ENCODE measurements at regions not wholly inside any gene's neighbourhood (a gene's known extent, or its start where the extent isn't known, plus 50 kb on each side); places are given as distances from the start of the nearest gene placed in this dataset.
"Not testable (repeated sequence)": the region's sequence is repeated elsewhere in the genome, so short reads cannot be mapped to it uniquely, and the experiment has no call there.

DNA sequence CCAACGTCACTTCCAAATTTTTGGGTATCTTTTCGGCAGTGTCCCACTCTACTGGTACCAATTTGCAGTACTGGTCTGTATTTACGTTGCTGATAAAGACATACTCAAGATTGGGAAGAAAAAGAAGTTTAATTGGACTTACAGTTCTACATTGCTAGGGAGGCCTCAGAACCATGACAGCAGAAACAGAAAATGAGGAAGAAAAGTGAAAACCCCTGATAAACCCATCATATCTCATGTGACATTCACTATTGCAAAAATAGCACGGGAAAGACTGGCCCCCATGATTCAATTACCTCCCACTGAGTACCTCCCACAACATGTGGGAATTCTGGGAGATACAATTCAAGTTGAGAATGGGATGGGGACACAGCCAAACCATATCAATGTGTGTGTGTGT lies 364.0 kb upstream of the KCND2 start (continued):
- TF ChIP-seq JUNB (IDR thresholded peaks at IDR 0.05; ENCODE audit: unreplicated experiment) (no peak), EZH2 (IDR thresholded peaks at IDR 0.05; ENCODE audit: low read depth, unreplicated experiment) (no peak), EZH2phosphoT487 (IDR thresholded peaks at IDR 0.05; ENCODE audit: unreplicated experiment) (no peak), POLR2AphosphoS5 (IDR thresholded peaks at IDR 0.05; ENCODE audit: low read depth) (no peak), CREB1 (CRISPR knock-in tag; IDR thresholded peaks at IDR 0.05; ENCODE audit: low read depth) (no peak)
- TF ChIP-seq, protein P1, sequence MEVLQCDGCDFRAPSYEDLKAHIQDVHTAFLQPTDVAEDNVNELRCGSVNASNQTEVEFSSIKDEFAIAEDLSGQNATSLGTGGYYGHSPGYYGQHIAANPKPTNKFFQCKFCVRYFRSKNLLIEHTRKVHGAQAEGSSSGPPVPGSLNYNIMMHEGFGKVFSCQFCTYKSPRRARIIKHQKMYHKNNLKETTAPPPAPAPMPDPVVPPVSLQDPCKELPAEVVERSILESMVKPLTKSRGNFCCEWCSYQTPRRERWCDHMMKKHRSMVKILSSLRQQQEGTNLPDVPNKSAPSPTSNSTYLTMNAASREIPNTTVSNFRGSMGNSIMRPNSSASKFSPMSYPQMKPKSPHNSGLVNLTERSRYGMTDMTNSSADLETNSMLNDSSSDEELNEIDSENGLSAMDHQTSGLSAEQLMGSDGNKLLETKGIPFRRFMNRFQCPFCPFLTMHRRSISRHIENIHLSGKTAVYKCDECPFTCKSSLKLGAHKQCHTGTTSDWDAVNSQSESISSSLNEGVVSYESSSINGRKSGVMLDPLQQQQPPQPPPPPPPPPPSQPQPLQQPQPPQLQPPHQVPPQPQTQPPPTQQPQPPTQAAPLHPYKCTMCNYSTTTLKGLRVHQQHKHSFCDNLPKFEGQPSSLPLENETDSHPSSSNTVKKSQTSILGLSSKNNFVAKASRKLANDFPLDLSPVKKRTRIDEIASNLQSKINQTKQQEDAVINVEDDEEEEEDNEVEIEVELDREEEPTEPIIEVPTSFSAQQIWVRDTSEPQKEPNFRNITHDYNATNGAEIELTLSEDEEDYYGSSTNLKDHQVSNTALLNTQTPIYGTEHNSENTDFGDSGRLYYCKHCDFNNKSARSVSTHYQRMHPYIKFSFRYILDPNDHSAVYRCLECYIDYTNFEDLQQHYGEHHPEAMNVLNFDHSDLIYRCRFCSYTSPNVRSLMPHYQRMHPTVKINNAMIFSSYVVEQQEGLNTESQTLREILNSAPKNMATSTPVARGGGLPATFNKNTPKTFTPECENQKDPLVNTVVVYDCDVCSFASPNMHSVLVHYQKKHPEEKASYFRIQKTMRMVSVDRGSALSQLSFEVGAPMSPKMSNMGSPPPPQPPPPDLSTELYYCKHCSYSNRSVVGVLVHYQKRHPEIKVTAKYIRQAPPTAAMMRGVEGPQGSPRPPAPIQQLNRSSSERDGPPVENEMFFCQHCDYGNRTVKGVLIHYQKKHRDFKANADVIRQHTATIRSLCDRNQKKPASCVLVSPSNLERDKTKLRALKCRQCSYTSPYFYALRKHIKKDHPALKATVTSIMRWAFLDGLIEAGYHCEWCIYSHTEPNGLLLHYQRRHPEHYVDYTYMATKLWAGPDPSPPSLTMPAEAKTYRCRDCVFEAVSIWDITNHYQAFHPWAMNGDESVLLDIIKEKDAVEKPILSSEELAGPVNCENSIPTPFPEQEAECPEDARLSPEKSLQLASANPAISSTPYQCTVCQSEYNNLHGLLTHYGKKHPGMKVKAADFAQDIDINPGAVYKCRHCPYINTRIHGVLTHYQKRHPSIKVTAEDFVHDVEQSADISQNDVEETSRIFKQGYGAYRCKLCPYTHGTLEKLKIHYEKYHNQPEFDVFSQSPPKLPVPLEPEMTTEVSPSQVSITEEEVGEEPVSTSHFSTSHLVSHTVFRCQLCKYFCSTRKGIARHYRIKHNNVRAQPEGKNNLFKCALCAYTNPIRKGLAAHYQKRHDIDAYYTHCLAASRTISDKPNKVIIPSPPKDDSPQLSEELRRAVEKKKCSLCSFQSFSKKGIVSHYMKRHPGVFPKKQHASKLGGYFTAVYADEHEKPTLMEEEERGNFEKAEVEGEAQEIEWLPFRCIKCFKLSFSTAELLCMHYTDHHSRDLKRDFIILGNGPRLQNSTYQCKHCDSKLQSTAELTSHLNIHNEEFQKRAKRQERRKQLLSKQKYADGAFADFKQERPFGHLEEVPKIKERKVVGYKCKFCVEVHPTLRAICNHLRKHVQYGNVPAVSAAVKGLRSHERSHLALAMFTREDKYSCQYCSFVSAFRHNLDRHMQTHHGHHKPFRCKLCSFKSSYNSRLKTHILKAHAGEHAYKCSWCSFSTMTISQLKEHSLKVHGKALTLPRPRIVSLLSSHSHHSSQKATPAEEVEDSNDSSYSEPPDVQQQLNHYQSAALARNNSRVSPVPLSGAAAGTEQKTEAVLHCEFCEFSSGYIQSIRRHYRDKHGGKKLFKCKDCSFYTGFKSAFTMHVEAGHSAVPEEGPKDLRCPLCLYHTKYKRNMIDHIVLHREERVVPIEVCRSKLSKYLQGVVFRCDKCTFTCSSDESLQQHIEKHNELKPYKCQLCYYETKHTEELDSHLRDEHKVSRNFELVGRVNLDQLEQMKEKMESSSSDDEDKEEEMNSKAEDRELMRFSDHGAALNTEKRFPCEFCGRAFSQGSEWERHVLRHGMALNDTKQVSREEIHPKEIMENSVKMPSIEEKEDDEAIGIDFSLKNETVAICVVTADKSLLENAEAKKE (CRISPR knock-in tag; IDR thresholded peaks at IDR 0.05), result no peak

DNA sequence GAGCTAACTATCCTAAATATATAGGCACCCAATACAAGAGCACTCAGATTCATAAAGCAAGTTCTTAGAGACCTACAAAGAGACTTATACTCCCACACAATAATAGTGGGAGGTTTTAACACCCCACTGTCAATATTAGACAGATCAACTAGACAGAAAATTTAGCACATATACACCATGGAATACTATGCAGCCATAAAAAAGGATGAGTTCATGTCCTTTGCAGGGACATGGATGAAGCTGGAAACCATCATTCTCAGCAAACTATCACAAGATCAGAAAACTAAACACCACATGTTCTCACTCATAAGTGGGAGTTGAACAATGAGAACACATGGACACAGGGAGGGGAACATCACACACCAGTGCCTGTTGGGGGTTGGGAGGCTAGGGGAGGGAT lies 358.9 kb upstream of the KCND2 start:
- H3K4me3 ChIP-seq; H3K27me3 Mint-ChIP-seq (ENCODE audit: insufficient read depth, low read depth, poor library complexity); H3K27ac Mint-ChIP-seq; H3K27me3 ChIP-seq (ENCODE audit: insufficient read depth); H3K4me1 Mint-ChIP-seq; H3K4me3 Mint-ChIP-seq; H3K4me2 ChIP-seq; H3K4me1 ChIP-seq (ENCODE audit: insufficient read depth); H3K9me2 ChIP-seq (ENCODE audit: insufficient read depth); ATAC-seq; H4K20me1 ChIP-seq (replicated peaks; ENCODE audit: insufficient read depth); H3K36me3 Mint-ChIP-seq (ENCODE audit: low read depth); H3K79me2 ChIP-seq (replicated peaks; ENCODE audit: insufficient read depth); DNase-seq (ENCODE audit: low spot score); H3K27ac ChIP-seq (ENCODE audit: low read depth); H2AFZ ChIP-seq; H3K36me3 ChIP-seq (ENCODE audit: insufficient read depth); H3F3A ChIP-seq (replicated peaks; ENCODE audit: low read depth): not testable (repeated sequence)
- peaks cover 15% of the 10 kb centered on the region; the same call in 2 of the 3 replicates for H3K9me3 Mint-ChIP-seq

Data from GM23338 (cell line).